ENCODE measurements at regions not wholly inside any gene's neighbourhood (a gene's known extent, or its start where the extent isn't known, plus 50 kb on each side); places are given as distances from the start of the nearest gene placed in this dataset.
"Not testable (repeated sequence)": the region's sequence is repeated elsewhere in the genome, so short reads cannot be mapped to it uniquely, and the experiment has no call there.

DNA sequence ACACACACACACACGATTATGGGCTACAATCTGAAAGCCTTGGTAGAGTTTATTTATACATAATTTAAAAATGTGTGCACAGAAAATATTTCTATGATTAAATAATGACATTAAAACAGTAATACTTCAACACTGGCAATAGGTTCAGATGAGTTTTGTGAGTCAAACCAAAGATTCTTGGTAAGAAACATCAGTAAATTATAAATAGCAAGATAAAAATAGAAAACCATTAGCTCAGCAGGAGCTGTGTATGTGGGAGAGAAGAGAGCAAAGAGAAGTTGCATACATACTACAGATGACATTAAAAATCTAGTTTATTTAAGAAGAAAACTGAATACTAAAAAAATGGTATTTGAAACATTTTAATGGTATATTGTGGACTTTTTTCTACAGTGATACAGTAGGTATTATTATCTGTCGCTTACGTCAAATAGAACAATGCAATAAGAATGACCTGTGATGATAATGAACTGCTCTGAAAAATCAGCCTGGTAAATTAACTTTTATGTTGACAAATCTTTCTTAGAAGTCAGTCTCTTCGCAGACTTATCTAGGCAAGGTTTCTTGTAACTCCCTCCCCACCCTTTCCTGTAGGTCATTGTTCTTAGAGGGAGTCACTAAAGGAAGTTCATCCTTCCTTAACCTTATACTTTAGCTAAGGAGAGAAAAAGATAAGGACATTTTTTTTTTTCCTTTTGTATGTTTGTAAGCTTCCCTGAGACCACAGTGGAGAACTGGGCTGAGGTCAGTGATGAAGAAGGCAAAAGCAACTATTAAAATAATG lies 149.3 kb downstream of the GJA1 start:
- DNase-seq (ENCODE audit: low read depth): no peak
- in situ Hi-C loops (cut with HindIII; ENCODE audit: low pct_unique_long_range_greater_than_20kb, low sequenced_read_pairs): no loop called here

DNA sequence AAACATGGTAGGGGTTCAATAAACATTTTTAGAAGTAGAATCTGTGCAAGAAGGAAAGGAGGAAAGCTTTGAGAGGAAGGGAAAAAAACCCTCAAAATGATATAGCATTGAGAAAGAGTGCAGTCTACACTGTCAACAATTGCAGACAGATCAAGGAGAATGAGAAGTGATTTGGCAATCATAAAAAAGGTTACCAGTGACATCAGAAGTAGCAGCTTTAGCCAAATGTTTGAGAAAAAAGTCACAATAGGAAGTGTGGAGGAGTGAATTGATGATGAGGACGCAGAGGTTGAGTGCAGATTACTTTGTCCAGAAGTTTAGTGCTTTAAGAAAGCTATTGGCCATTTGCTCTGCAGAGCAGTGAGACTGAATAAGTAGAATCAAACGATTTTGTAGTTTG lies 155.0 kb downstream of the GJA1 start:
- in situ Hi-C loops (cut with HindIII; ENCODE audit: low pct_unique_long_range_greater_than_20kb, low sequenced_read_pairs): no loop called here
- DNase-seq (ENCODE audit: low read depth): no peak

DNA sequence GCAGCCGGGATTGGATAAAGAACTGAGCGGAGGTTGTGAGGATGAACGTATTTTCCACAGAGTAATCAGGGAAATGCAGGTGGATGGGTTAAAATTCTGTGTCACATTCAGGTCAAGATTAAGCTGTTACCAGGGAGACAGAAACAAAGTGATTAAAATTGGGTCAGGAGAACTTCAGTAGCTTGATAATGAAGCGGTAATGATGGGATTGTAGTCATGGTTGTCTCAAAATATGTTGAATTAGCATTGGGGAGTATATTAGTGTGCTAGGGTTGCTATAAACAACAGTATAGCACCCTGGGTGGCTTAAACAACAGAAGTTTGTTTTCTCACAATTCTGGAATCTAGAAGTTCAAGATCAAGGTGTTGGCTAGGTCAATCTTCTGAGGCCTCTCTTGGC lies 155.5 kb downstream of the GJA1 start:
- in situ Hi-C loops (cut with HindIII; ENCODE audit: low pct_unique_long_range_greater_than_20kb, low sequenced_read_pairs): no loop called here

DNA sequence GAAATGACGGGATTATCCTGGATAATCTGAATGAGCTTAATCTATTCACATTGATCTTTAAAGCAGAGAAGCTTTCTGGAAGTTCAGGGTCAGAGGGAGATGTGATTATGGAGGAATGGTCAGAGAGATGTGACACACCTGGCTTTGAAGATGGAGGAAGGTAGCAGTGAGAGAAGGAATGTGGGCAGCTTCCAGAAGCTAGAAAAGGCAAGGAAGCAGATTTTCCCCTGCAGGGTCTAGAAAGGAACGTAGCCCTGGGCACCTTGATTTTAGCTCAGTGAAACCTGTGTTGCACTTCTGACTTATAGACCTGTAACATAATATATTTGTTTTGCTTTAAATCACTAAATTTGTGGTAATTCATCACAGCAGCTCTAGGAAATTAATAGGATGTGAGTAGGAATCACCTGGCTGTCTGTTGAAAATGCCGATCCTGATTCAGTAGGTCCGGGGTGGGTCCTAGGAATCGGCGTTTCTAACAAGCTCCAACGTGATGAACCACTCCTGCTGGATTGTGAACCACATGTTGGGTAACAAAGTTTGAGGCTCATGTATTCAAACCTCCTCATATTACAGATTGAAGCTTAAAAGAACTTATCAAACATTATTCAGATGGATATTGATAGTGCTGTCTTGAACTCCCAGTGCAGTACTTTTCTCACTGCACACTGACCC lies 157.0 kb downstream of the GJA1 start:
- no peak for DNase-seq (ENCODE audit: low read depth)
- in situ Hi-C loops (cut with HindIII; ENCODE audit: low pct_unique_long_range_greater_than_20kb, low sequenced_read_pairs): no loop called here

More for the DNA sequence above, 155.5 kb downstream of the GJA1 start:
- no peak for DNase-seq (ENCODE audit: low read depth)

DNA sequence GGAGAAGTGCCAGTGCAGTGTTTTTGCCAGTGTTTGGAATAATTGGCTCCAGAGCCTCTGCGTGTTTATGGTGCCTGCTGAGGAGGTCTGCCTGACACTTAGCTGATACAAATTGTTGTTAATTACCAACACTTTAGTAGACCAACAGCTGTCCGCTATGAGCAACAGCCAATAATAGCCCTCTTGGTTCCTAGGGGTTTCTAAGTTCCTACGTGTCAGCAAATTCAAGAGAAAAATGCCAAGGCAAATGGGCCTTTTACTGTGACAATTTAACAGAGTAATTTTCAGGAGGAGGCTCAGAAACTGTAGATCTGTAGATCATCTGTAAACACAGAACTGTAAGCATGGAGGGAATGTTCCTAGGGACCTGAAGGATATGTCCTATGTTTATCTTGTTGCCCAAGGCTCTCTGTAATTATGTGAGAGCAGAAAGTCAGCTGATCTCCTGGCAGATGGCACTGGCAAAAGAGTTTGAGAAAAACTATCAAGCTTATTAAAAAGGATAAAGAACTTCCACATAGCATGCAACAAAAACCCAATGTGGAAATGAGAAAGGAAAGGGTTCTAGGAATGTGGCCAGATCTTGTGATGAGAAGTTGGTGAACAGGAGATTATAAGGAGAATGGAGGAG lies 157.7 kb downstream of the GJA1 start:
- DNase-seq (ENCODE audit: low read depth): no peak

DNA sequence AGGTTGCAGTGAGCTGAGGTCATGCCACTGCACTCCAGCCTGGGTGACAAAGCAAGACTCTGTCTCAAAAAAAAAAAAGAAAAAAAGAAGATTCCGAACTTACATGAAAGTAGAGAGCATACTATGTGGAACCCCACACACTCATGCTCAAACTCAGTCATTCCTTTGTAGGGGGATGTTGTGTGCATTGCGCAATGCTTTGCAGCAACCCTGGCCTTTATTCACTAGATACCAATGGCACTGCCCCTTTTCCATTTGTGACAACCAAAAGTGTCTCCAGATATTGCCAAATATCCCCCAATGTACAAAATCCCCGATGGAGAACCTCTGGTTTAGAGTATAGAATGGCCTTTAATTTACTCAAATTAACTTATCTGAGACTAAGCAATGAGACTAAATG lies 158.6 kb downstream of the GJA1 start:
- no peak for DNase-seq (ENCODE audit: low read depth)
- in situ Hi-C loops (cut with HindIII; ENCODE audit: low pct_unique_long_range_greater_than_20kb, low sequenced_read_pairs): no loop called here

More for the DNA sequence above, 157.7 kb downstream of the GJA1 start:
- in situ Hi-C loops (cut with HindIII; ENCODE audit: low pct_unique_long_range_greater_than_20kb, low sequenced_read_pairs): no loop called here

DNA sequence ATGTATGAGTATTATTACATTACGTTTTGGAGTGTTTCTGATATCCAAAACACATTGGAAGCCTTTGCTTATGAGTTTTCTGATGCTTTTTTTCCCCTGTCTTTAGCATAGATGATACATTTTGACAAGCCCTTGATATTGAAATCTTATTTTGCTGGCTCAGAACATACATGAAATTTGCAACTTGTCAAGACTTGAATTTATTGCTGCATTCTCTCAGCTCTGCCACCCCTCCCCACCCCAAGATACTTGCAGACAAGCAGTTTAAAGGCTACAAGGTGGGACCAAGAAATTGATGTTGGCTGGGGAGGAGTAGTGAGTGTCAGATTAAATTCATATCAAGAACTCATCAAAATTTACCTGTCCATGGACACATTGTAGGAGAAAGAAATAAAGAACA lies 160.2 kb downstream of the GJA1 start:
- in situ Hi-C loops (cut with HindIII; ENCODE audit: low pct_unique_long_range_greater_than_20kb, low sequenced_read_pairs): no loop called here
- no peak for DNase-seq (ENCODE audit: low read depth)

DNA sequence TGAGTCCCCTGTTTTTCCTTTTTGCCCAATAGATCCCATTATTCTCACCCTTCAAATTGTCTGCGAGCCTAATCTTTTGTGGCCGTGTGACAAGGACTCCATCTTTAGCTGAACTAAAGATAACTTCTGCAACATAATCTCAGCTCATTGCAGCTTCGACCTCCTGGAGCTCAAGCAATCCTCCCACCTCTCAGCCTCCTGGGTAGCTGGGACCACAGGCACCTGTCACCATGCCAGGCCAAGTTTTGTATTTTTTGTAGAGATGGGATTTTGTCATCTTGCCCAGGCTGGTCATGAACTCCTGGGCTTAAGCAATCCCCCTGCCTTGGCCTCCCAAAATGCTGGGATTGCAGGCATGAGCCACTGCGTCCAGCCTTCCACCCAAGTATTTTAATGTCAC lies 161.0 kb downstream of the GJA1 start:
- DNase-seq (ENCODE audit: low read depth): no peak
- in situ Hi-C loops (cut with HindIII; ENCODE audit: low pct_unique_long_range_greater_than_20kb, low sequenced_read_pairs): no loop called here

DNA sequence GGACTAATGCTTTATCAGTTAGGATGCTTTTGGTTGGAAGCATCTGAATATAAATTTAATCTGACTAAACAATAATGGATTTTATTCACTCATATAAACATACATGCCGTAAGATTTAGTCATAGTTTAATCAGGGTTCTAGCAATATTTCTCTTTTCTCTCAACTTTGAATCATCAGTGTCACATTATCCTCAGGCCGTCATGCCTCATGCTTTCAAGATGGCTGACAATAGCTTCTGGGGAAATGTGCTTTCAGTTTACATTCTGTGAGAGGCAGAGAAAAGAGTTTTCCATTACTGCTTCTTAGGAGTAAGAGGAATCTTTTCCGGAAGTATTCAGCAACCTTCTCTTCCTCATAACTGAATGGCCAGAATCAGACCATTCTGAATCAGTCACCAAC lies 162.2 kb downstream of the GJA1 start:
- DNase-seq (ENCODE audit: low read depth): peak; percentile 28
- in situ Hi-C loops (cut with HindIII; ENCODE audit: low pct_unique_long_range_greater_than_20kb, low sequenced_read_pairs): no loop called here

DNA sequence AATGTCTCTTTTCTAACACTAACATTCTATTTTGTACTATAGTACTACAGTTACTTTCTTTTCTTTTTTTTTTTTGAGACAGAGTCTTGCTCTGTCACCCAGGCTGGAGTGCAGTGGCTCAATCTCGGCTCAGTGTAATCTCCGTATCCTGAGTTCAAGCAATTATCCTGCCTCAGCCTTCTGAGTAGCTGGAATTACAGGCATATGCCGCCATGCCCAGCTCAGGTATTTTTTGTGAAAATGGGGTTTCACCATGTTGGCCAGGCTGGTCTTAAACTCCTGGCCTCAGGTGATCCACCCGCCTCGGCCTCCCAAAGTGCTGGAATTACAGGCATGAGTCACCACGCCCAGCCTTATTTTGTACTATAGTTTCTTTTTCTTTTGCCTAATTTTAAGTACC lies 163.9 kb downstream of the GJA1 start:
- DNase-seq (ENCODE audit: low read depth); in situ Hi-C loops (cut with HindIII; ENCODE audit: low pct_unique_long_range_greater_than_20kb, low sequenced_read_pairs): not testable (repeated sequence)

DNA sequence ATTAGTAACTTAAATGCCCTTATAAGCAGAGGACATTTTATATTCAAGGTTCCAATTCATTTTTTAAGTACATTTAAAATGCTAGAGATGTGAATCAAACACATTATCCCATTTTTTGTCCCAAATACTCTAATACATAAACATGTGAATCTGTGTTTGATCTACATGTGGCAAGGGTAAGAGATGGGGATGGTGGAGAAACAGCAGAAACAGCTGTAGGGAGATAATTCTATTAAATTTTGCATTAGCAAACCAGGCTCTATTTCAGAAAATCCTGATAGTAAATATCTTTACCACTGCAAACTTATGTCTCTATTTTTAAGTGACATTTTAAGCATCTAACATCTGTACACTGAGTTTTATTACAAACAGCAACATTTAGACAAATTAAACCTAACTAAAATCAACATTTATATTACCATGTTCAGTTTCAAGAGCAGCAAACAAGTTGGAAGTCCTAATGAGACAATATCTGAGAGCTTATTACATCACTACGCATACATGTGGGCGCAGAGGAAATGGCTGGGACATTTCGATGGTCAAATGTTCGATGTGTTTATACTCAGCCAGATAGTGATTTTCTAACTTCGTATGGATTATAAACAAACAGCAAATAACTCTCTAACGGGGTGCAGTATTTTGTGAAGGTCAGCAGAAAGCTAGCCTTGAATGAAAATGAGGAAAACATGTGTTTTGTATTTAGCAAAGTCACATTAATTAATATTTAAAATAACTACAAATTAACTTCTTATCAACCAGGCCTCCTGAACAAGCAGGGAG lies 165.1 kb downstream of the GJA1 start:
- DNase-seq (ENCODE audit: low read depth): no peak
- in situ Hi-C loops (cut with HindIII; ENCODE audit: low pct_unique_long_range_greater_than_20kb, low sequenced_read_pairs): no loop called here

DNA sequence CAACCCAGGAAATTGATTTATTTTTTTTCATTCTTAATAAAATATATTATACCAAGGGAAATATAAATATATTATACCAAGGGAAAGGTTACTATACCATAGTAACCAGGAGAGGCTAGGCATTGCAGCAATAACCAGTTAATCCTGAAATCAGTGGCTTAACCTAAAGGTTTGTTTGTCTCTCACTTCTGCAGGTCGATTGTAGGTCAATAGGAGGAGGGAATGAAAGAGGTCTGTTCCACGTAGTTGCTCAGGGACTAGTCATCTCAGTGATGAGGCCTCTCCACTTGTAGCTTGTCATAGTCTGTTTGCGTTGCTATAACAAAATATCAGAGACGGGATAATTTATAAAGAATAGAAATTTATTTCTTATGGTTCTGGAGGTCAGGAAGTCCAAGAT lies 168.0 kb downstream of the GJA1 start:
- in situ Hi-C loops (cut with HindIII; ENCODE audit: low pct_unique_long_range_greater_than_20kb, low sequenced_read_pairs): no loop called here
- DNase-seq (ENCODE audit: low read depth): no peak

DNA sequence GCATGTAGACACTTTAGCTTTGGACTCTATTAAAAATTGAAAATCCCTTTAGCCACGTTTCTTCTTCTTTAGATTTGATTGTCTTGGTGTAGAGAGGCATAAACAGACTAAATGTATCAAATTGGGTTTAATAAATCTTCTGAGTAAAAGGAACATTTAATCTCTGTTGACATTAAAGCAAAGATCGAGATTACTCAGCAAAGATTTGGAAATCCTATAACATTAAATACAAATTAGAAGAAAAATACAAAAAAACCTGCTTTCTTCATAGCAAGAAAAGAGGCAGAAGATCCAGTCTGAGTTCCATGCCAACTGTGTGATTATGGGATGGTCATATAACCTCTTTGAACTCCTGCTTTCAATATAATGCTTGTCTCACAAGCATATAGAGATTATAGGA lies 172.3 kb downstream of the GJA1 start:
- no peak for DNase-seq (ENCODE audit: low read depth)
- in situ Hi-C loops (cut with HindIII; ENCODE audit: low pct_unique_long_range_greater_than_20kb, low sequenced_read_pairs): no loop called here

DNA sequence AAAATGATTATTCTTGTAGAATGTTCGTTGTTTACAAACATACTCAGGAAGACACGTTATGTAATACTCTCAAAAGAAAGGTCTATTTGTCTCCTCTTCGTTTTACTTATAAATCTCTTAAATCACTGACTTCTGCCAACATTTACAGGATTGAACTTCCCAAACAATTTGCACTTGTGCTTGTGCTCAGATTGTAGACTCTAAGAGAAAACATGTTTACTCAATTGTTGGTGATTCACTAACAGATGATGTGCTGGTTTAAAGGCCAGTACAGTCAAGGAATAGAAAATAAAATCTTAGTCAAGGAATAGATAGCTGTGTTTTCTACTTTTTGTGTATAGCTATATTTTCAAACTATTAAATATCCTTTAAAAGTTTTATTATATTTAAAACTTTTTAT lies 172.8 kb downstream of the GJA1 start:
- in situ Hi-C loops (cut with HindIII; ENCODE audit: low pct_unique_long_range_greater_than_20kb, low sequenced_read_pairs): no loop called here
- DNase-seq (ENCODE audit: low read depth): no peak

DNA sequence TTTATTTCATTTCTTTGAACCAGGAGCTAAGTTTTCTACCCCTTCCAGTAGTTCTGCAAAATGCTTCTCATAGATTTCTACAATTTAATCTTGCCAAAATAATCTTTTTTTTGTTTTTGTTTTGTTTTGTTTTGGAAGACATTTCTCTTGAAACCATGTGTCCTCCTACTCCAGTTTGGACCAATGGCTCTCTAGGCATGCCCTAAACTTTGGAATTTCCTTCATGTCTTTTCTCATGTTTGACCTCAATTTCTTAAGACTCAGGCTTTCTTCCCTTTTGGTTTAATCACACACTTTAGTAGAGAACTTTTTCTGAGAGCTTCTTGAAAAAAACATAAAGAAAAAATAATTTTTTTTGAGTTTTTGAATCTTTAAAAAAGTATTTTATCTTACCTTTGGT lies 173.8 kb downstream of the GJA1 start:
- in situ Hi-C loops (cut with HindIII; ENCODE audit: low pct_unique_long_range_greater_than_20kb, low sequenced_read_pairs): no loop called here
- DNase-seq (ENCODE audit: low read depth): no peak

DNA sequence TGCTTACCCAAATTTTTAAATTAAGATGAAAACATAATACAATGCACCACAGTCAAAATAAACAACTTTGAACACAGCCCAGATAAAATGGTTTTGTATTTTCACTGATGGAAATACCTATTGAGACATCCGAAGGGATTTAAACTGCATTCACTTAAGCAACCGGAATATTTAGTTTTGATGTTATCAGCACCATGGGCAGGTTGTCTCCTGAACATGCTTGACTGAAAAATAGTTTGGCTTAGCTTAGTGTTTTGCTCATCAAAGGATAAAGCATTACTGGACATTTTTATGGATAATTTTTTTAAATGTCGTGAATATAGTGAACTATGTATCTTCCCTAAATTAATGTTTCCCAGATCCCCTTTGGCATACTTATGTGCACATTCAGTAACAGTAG lies 177.5 kb downstream of the GJA1 start:
- in situ Hi-C loops (cut with HindIII; ENCODE audit: low pct_unique_long_range_greater_than_20kb, low sequenced_read_pairs): no loop called here
- DNase-seq (ENCODE audit: low read depth): no peak

DNA sequence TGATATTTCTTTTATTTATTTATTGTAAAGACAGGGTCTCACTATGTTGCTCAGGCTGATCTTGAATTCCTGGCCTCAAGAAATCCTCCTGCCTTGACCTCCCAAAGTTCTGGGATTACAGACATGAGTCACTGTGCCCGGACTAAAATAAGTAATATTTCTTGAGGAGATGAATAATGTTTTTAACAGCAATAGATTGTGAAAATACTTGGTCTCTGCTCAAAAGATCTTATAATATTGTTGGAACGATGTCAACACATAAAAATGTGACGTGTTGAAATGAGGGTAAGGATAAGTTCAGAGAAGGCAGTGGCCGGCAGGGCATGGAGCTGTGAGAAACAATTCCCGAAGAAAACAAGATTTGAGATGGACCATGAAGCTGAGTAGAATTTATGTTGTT lies 178.7 kb downstream of the GJA1 start:
- no peak for DNase-seq (ENCODE audit: low read depth)
- in situ Hi-C loops (cut with HindIII; ENCODE audit: low pct_unique_long_range_greater_than_20kb, low sequenced_read_pairs): no loop called here

DNA sequence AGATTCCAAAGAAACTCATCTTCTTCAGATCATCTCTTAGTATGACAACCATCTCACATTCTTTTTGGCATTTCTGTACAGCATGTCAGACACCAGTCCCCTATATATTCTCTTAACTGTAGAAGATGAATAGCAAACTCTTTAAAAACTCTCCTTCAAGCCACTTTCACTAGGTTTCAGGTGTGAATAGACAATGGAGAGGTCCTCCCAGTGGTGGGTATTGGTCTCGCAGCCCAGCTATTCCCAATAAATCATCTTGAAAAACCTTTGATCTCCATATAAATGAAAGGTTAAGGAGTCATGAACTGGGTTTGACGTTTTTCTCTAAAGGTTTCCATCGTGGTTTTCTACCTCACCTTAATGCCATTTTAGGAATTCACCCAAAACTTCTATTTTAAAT lies 180.0 kb downstream of the GJA1 start:
- DNase-seq (ENCODE audit: low read depth): peak; percentile 16
- in situ Hi-C loops (cut with HindIII; ENCODE audit: low pct_unique_long_range_greater_than_20kb, low sequenced_read_pairs): no loop called here

DNA sequence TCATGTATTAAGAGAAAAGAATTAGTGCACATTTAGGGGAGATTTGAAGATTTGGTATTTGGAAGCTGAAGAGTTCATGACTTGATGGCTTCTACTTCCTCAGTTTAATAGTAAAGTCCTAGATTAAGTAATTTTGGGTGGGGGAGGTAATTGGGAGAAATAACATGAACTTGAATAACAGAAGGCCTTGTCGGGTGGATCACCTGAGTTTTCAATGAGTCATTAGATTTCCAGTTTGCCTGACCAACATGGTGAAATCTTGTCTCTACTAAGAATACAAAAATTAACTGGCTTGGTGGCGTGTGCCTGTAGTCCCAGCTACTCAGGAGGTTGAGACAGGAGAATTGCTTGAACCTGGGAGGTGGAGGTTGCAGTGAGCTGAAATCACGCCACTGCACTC lies 181.0 kb downstream of the GJA1 start:
- no peak for DNase-seq (ENCODE audit: low read depth)
- in situ Hi-C loops (cut with HindIII; ENCODE audit: low pct_unique_long_range_greater_than_20kb, low sequenced_read_pairs): no loop called here
